ENCODE measurements at regions not wholly inside any gene's neighbourhood (a gene's known extent, or its start where the extent isn't known, plus 50 kb on each side); places are given as distances from the start of the nearest gene placed in this dataset.
"Not testable (repeated sequence)": the region's sequence is repeated elsewhere in the genome, so short reads cannot be mapped to it uniquely, and the experiment has no call there.

- DNase-seq = no peak
Observed at GRCh38 chr6:120786682-120787081, 547.6 kb downstream of the TBC1D32 start.

- DNase-seq = no peak
Observed at GRCh38 chr6:120786256-120786655, 548.0 kb downstream of the TBC1D32 start.

- no peak for DNase-seq
Observed at GRCh38 chr6:120785459-120786086, 548.7 kb downstream of the TBC1D32 start.

GRCh38 chr6:120779441-120779840 lies 554.8 kb downstream of the TBC1D32 start:
- no peak for DNase-seq

- DNase-seq = no peak
Observed at GRCh38 chr6:120775698-120776097, 558.6 kb downstream of the TBC1D32 start.

- no peak for DNase-seq
Observed at GRCh38 chr6:120774275-120774674, 560.0 kb downstream of the TBC1D32 start.

GRCh38 chr6:120771019-120771418 lies 563.3 kb downstream of the TBC1D32 start:
- DNase-seq = no peak

GRCh38 chr6:120764312-120764711 lies 570.0 kb downstream of the TBC1D32 start:
- no peak for DNase-seq

- DNase-seq = no peak
Observed at GRCh38 chr6:120759570-120759969, 574.7 kb downstream of the TBC1D32 start.

GRCh38 chr6:120748574-120748973 lies 585.7 kb downstream of the TBC1D32 start:
- not testable (repeated sequence) for DNase-seq

GRCh38 chr6:120736740-120737139 lies 597.5 kb downstream of the TBC1D32 start:
- DNase-seq = no peak

GRCh38 chr6:120735641-120736040 lies 598.6 kb downstream of the TBC1D32 start:
- DNase-seq = no peak

GRCh38 chr6:120711255-120711654 lies 623.0 kb downstream of the TBC1D32 start:
- DNase-seq = no peak

- no peak for DNase-seq
Observed at GRCh38 chr6:120700001-120700400, 634.3 kb downstream of the TBC1D32 start.

GRCh38 chr6:120686492-120686891 lies 647.8 kb downstream of the TBC1D32 start:
- DNase-seq = no peak

- DNase-seq = no peak
Observed at GRCh38 chr6:120682145-120682544, 652.1 kb downstream of the TBC1D32 start.

GRCh38 chr6:120681204-120681603 lies 653.1 kb downstream of the TBC1D32 start:
- DNase-seq = no peak

GRCh38 chr6:120675886-120676285 lies 658.4 kb downstream of the TBC1D32 start:
- DNase-seq = no peak

- no peak for DNase-seq
Observed at GRCh38 chr6:120671519-120671918, 662.8 kb downstream of the TBC1D32 start.

- no peak for DNase-seq
Observed at GRCh38 chr6:120652506-120652905, 681.8 kb downstream of the TBC1D32 start.

GRCh38 chr6:120648713-120649112 lies 685.6 kb downstream of the TBC1D32 start:
- DNase-seq = no peak

GRCh38 chr6:120646101-120646500 lies 688.2 kb downstream of the TBC1D32 start:
- no peak for DNase-seq

- no peak for DNase-seq
Observed at GRCh38 chr6:120632975-120633374, 701.3 kb downstream of the TBC1D32 start.

GRCh38 chr6:120627612-120628011 lies 706.7 kb downstream of the TBC1D32 start:
- no peak for DNase-seq

GRCh38 chr6:120622127-120622631 lies 712.1 kb downstream of the TBC1D32 start:
- no peak for DNase-seq

Data from bone marrow (tissue), 2 donors.